SK-N-SH treated with all-trans-retinoic acid at 6 μM for 48 hours (cell line): ENCODE measurements at regions not wholly inside any gene's neighbourhood (a gene's known extent, or its start where the extent isn't known, plus 50 kb on each side); places are given as distances from the start of the nearest gene placed in this dataset.

ENCODE experiments used
- ATAC-seq: fragments of 200-7000 bp; cut with Tn5 transposase; 3 replicates; pipeline ENCODE4 v1.9.1; 2020; ENCODE audit warnings: mild to moderate bottlenecking, moderate library complexity
- ARNTL ChIP-seq: fragments of 450-650 bp; formaldehyde crosslinking; IDR thresholded peaks from 2 replicates; pipeline ENCODE4 v1.5.0; 2020; ENCODE audit warnings: low read depth, mild to moderate bottlenecking, moderate library complexity, borderline replicate concordance
- BACH2 ChIP-seq: fragments of 250-450 bp; sonication (Bioruptor Pico); IDR thresholded peaks from 2 replicates; pipeline ENCODE4 v1.9.0; 2021; ENCODE audit warnings: mild to moderate bottlenecking, borderline replicate concordance
- CSDC2 ChIP-seq: fragments of 250-450 bp; sonication (Bioruptor Pico); IDR thresholded peaks from 2 replicates; pipeline ENCODE4 v1.5.0; 2020; ENCODE audit warnings: mild to moderate bottlenecking, moderate library complexity
- ESRRG ChIP-seq: fragments of 250-450 bp; sonication (Bioruptor Pico); IDR thresholded peaks from 2 replicates; pipeline ENCODE4 v1.6.1; 2021; ENCODE audit warnings: mild to moderate bottlenecking
- GLIS3 ChIP-seq: fragments of 250-450 bp; sonication (Bioruptor Pico); IDR thresholded peaks from 2 replicates; pipeline ENCODE4 v1.5.0; 2020; ENCODE audit warnings: mild to moderate bottlenecking, moderate library complexity
- ISL1 ChIP-seq: fragments of 250-450 bp; sonication (Bioruptor Pico); IDR thresholded peaks from 2 replicates; pipeline ENCODE4 v2.1.2; 2022; ENCODE audit warnings: mild to moderate bottlenecking, moderate library complexity
- OSR1 ChIP-seq: fragments of 250-450 bp; sonication (Bioruptor Pico); IDR thresholded peaks from 2 replicates; pipeline ENCODE4 v1.8.0; 2022; ENCODE audit warnings: moderate library complexity, mild to moderate bottlenecking, inconsistent platforms
- PPARA ChIP-seq: fragments of 250-450 bp; sonication (Bioruptor Pico); IDR thresholded peaks from 2 replicates; pipeline ENCODE4 v1.5.0; 2020; ENCODE audit warnings: mild to moderate bottlenecking, borderline replicate concordance
- RARB ChIP-seq: fragments of 250-450 bp; sonication (Bioruptor Pico); IDR thresholded peaks from 2 replicates; pipeline ENCODE4 v1.8.0; 2021; ENCODE audit warnings: mild to moderate bottlenecking, moderate library complexity
- SNAI2 ChIP-seq: fragments of 250-450 bp; sonication (Bioruptor Pico); IDR thresholded peaks from 2 replicates; pipeline ENCODE4 v1.5.0; 2020; ENCODE audit warnings: mild to moderate bottlenecking, moderate library complexity
- TCF4 ChIP-seq: fragments of 250-450 bp; sonication (Bioruptor Pico); IDR thresholded peaks from 2 replicates; pipeline ENCODE4 v1.8.0; 2021; ENCODE audit warnings: mild to moderate bottlenecking, moderate library complexity, borderline replicate concordance
- ZC3H10 ChIP-seq: fragments of 250-450 bp; sonication (Bioruptor Pico); IDR thresholded peaks from 2 replicates; pipeline ENCODE4 v1.5.1; 2021; ENCODE audit warnings: mild to moderate bottlenecking, moderate library complexity
- ZFP3 ChIP-seq: fragments of 250-450 bp; sonication (Bioruptor Pico); IDR thresholded peaks from 2 replicates; pipeline ENCODE4 v1.5.0; 2020; ENCODE audit warnings: mild to moderate bottlenecking, moderate library complexity
- ZFP30 ChIP-seq: fragments of 450-650 bp; formaldehyde crosslinking; IDR thresholded peaks from 2 replicates; pipeline ENCODE4 v1.5.0; 2022; ENCODE audit warnings: mild to moderate bottlenecking, moderate library complexity
- ZNF565 ChIP-seq: fragments of 450-650 bp; formaldehyde crosslinking; conservative IDR thresholded peaks from 2 replicates; pipeline ENCODE4 v1.5.0; 2020; ENCODE audit warnings: low read depth, mild to moderate bottlenecking, moderate library complexity
- ZNF70 ChIP-seq: fragments of 450-650 bp; formaldehyde crosslinking; IDR thresholded peaks from 2 replicates; pipeline ENCODE4 v1.5.0; 2020; ENCODE audit warnings: mild to moderate bottlenecking, moderate library complexity
- ZNF8 ChIP-seq: fragments of 450-650 bp; formaldehyde crosslinking; IDR thresholded peaks from 2 replicates; pipeline ENCODE4 v1.5.0; 2020; ENCODE audit warnings: mild to moderate bottlenecking, moderate library complexity
- TF ChIP-seq, protein P1 (sequence below): fragments of 250-450 bp; sonication (Bioruptor Pico); IDR thresholded peaks from 2 replicates; pipeline ENCODE4 v1.5.1; 2020; ENCODE audit warnings: low read depth, mild to moderate bottlenecking, moderate library complexity
- TF ChIP-seq, protein P2 (sequence below): fragments of 250-450 bp; sonication (Bioruptor Pico); IDR thresholded peaks from 2 replicates; pipeline ENCODE4 v1.5.0; 2020; ENCODE audit warnings: mild to moderate bottlenecking, moderate library complexity
- TF ChIP-seq, protein P3 (sequence below): fragments of 250-450 bp; sonication (Bioruptor Pico); IDR thresholded peaks from 2 replicates; pipeline ENCODE4 v1.5.1; 2021; ENCODE audit warnings: mild to moderate bottlenecking, moderate library complexity
- TF ChIP-seq, protein P4 (sequence below): fragments of 250-450 bp; sonication (Bioruptor Pico); IDR thresholded peaks from 2 replicates; pipeline ENCODE4 v1.8.0; 2021; ENCODE audit warnings: low read depth, mild to moderate bottlenecking, moderate library complexity, borderline replicate concordance

DNA sequence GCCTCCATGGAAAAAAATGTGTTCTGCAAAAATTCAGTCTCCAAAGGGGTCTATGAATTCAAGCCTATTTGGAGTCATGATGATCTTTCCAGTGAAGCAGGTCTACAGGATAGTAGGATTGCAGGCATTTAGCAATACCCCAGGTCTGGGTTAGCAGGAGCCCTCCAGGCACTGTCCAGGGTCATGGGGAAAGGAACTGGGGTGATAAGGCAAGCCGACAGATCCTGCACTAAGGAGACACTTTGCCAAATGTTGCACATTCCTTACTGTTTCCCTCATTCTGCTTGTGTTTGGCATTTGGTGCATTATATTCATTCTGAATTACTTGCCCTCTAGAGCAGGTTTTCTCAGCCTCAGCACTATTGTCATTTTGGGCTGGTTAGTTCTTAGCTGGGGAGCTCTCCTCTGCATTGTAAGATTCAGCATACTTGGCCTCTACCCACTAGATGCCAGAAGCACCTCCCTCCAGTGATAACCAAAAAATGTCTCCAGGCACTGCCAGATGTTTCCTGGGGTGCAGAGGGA, 333.3 kb upstream of the PLXNA2 start:
- TF ChIP-seq CSDC2 (CRISPR knock-in tag) (no peak), ZNF565 (no peak), PPARA (CRISPR knock-in tag) (no peak), ZFP30 (CRISPR knock-in tag) (no peak), OSR1 (CRISPR knock-in tag) (no peak), ZNF8 (CRISPR knock-in tag) (no peak), ESRRG (CRISPR knock-in tag) (no peak), ZC3H10 (CRISPR knock-in tag) (no peak), BACH2 (CRISPR knock-in tag) (no peak), RARB (CRISPR knock-in tag) (no peak), GLIS3 (CRISPR knock-in tag) (no peak), ZNF70 (CRISPR knock-in tag) (no peak), SNAI2 (CRISPR knock-in tag) (no peak), ISL1 (no peak), ARNTL (CRISPR knock-in tag) (no peak), ZFP3 (CRISPR knock-in tag) (no peak)
- TF ChIP-seq, protein P1, sequence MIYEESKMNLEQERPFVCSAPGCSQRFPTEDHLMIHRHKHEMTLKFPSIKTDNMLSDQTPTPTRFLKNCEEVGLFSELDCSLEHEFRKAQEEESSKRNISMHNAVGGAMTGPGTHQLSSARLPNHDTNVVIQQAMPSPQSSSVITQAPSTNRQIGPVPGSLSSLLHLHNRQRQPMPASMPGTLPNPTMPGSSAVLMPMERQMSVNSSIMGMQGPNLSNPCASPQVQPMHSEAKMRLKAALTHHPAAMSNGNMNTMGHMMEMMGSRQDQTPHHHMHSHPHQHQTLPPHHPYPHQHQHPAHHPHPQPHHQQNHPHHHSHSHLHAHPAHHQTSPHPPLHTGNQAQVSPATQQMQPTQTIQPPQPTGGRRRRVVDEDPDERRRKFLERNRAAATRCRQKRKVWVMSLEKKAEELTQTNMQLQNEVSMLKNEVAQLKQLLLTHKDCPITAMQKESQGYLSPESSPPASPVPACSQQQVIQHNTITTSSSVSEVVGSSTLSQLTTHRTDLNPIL = no peak
- TF ChIP-seq, protein P2, sequence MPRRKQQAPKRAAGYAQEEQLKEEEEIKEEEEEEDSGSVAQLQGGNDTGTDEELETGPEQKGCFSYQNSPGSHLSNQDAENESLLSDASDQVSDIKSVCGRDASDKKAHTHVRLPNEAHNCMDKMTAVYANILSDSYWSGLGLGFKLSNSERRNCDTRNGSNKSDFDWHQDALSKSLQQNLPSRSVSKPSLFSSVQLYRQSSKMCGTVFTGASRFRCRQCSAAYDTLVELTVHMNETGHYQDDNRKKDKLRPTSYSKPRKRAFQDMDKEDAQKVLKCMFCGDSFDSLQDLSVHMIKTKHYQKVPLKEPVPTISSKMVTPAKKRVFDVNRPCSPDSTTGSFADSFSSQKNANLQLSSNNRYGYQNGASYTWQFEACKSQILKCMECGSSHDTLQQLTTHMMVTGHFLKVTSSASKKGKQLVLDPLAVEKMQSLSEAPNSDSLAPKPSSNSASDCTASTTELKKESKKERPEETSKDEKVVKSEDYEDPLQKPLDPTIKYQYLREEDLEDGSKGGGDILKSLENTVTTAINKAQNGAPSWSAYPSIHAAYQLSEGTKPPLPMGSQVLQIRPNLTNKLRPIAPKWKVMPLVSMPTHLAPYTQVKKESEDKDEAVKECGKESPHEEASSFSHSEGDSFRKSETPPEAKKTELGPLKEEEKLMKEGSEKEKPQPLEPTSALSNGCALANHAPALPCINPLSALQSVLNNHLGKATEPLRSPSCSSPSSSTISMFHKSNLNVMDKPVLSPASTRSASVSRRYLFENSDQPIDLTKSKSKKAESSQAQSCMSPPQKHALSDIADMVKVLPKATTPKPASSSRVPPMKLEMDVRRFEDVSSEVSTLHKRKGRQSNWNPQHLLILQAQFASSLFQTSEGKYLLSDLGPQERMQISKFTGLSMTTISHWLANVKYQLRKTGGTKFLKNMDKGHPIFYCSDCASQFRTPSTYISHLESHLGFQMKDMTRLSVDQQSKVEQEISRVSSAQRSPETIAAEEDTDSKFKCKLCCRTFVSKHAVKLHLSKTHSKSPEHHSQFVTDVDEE (CRISPR knock-in tag) = no peak
- TF ChIP-seq, protein P3, sequence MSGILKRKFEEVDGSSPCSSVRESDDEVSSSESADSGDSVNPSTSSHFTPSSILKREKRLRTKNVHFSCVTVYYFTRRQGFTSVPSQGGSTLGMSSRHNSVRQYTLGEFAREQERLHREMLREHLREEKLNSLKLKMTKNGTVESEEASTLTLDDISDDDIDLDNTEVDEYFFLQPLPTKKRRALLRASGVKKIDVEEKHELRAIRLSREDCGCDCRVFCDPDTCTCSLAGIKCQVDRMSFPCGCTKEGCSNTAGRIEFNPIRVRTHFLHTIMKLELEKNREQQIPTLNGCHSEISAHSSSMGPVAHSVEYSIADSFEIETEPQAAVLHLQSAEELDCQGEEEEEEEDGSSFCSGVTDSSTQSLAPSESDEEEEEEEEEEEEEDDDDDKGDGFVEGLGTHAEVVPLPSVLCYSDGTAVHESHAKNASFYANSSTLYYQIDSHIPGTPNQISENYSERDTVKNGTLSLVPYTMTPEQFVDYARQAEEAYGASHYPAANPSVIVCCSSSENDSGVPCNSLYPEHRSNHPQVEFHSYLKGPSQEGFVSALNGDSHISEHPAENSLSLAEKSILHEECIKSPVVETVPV (CRISPR knock-in tag) = no peak
- TF ChIP-seq, protein P4, sequence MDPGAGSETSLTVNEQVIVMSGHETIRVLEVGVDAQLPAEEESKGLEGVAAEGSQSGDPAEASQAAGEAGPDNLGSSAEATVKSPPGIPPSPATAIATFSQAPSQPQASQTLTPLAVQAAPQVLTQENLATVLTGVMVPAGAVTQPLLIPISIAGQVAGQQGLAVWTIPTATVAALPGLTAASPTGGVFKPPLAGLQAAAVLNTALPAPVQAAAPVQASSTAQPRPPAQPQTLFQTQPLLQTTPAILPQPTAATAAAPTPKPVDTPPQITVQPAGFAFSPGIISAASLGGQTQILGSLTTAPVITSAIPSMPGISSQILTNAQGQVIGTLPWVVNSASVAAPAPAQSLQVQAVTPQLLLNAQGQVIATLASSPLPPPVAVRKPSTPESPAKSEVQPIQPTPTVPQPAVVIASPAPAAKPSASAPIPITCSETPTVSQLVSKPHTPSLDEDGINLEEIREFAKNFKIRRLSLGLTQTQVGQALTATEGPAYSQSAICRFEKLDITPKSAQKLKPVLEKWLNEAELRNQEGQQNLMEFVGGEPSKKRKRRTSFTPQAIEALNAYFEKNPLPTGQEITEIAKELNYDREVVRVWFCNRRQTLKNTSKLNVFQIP (CRISPR knock-in tag) = no peak
- ATAC-seq = peak; percentile 51; the same call in 2 of the 3 replicates

DNA sequence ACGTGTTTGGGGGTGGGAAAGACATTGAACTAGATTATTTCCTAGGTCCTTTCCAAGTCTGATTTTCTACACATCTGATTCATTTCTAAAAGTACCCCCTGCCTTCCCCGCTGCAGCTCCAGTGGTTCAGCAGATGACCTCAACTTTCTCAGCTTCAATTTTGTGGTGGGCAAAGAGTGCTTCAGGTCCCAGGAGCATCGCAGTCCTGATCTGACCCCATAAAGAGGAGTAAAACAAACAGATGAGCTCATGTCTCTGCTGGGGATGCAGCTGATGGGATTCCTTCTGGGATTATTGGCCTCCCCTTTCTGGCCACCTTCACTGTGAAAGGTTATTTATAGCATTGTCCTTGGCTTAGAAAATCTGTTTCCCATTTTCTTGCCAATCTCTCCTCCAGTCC, 337.0 kb upstream of the PLXNA2 start:
- TF ChIP-seq ZFP3 (CRISPR knock-in tag) (no peak), ISL1 (no peak), PPARA (CRISPR knock-in tag) (no peak), CSDC2 (CRISPR knock-in tag) (no peak), ZNF8 (CRISPR knock-in tag) (no peak), TCF4 (CRISPR knock-in tag) (no peak)
- TF ChIP-seq, protein P4 (CRISPR knock-in tag) = no peak
- no peak for ATAC-seq

DNA sequence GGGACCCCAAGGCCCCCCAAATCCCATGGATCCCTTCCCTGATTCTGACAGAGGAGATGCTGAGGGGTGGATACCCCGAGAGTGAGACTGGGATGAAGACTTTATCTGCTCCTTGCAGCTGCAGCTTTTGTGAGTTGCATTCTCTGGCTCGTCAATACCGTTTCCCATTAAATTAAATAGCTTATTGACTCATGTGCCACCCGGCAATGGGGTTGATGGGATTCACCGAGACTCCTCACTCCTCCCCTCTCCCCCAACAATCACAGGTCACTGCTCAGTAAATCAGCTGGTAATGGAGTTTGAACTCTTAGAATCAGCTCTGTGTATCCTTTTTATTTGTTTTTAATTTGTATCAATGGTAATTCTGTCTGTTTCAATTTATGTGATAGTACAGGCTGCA, 337.5 kb upstream of the PLXNA2 start:
- TF ChIP-seq ESRRG (CRISPR knock-in tag) = no peak
- TF ChIP-seq GLIS3 (CRISPR knock-in tag) = no peak
- TF ChIP-seq ZFP30 (CRISPR knock-in tag) = no peak
- TF ChIP-seq OSR1 (CRISPR knock-in tag) = no peak
- no peak for TF ChIP-seq CSDC2 (CRISPR knock-in tag)
- ATAC-seq = no peak
